CD14-positive monocyte (primary cell): ENCODE measurements at regions not wholly inside any gene's neighbourhood (a gene's known extent, or its start where the extent isn't known, plus 50 kb on each side); places are given as distances from the start of the nearest gene placed in this dataset.

ENCODE experiments used
- DNase-seq, 3 donors: peaks; one replicate each; pipeline ENCODE4 v3.0.0-alpha.2; 2011 to 2022
- H2AFZ ChIP-seq: 2 replicates; pipeline ENCODE4 v1.6.0; 2012; ENCODE audit warnings: mild to moderate bottlenecking, low read depth, low read length, inconsistent platforms; ENCODE audit not compliant: insufficient read depth, poor library complexity, severe bottlenecking
- H3K27ac ChIP-seq, 2 donors: 1 replicate in 1 of 2; 2 replicates in 1 of 2; pipeline ENCODE4 v1.5.1; 2012 to 2013; ENCODE audit warnings: low read length in 2 of 2, control low read depth in 1 of 2, inconsistent platforms in 1 of 2, low read depth in 1 of 2, mild to moderate bottlenecking in 1 of 2
- H3K27me3 ChIP-seq, 2 donors: one replicate each; pipeline versions ENCODE4 v1.6.0 to v1.6.1; 2011 to 2013; ENCODE audit warnings: low read length in 2 of 2; ENCODE audit not compliant: control insufficient read depth in 2 of 2, insufficient read depth in 2 of 2
- H3K36me3 ChIP-seq, 2 donors: replicated peaks in 1 of 2; 1 replicate in 1 of 2; 2 replicates in 1 of 2; pipeline versions ENCODE4 v1.5.1 to v1.6.1; 2012 to 2013; ENCODE audit warnings: low read length in 2 of 2, control low read depth in 1 of 2, inconsistent platforms in 1 of 2, mild to moderate bottlenecking in 1 of 2; ENCODE audit not compliant: insufficient read depth in 2 of 2, control insufficient read depth in 1 of 2
- H3K4me1 ChIP-seq, 2 donors: 1 replicate in 1 of 2; 2 replicates in 1 of 2; pipeline versions ENCODE4 v1.5.1 to v1.6.1; 2012 to 2013; ENCODE audit warnings: low read length in 2 of 2, control low read depth in 1 of 2, inconsistent platforms in 1 of 2, mild to moderate bottlenecking in 1 of 2, moderate library complexity in 1 of 2; ENCODE audit not compliant: insufficient read depth in 2 of 2, control insufficient read depth in 1 of 2
- H3K4me2 ChIP-seq: replicated peaks from 2 replicates; pipeline ENCODE3; 2012; ENCODE audit warnings: low read length, moderate library complexity, mild to moderate bottlenecking; ENCODE audit not compliant: poor library complexity, severe bottlenecking; ENCODE audit errors: extremely low read depth
- H3K4me3 ChIP-seq, 3 experiments: fragments of 200-600 bp in 1 of 3; sonication (generic) in 1 of 3; replicated peaks in 1 of 3; 1 replicate in 2 of 3; 2 replicates in 1 of 3; pipeline ENCODE4 v1.5.1; 2011 to 2013; ENCODE audit warnings: low read length in 3 of 3, mild to moderate bottlenecking in 3 of 3, control low read depth in 2 of 3, low read depth in 2 of 3, inconsistent platforms in 1 of 3, moderate library complexity in 1 of 3
- H3K79me2 ChIP-seq: 2 replicates; pipeline ENCODE4 v1.6.0; 2012; ENCODE audit warnings: mild to moderate bottlenecking, control low read depth, inconsistent platforms, low read length, moderate library complexity; ENCODE audit not compliant: insufficient read depth
- H3K9ac ChIP-seq: 2 replicates; pipeline ENCODE4 v1.6.0; 2017; ENCODE audit warnings: low read length, mild to moderate bottlenecking; ENCODE audit not compliant: insufficient read depth, poor library complexity, severe bottlenecking
- H3K9me3 ChIP-seq, 2 donors: replicated peaks in 1 of 2; 1 replicate in 1 of 2; 2 replicates in 1 of 2; pipeline versions ENCODE4 v1.5.1 to v1.6.1; 2012 to 2013; ENCODE audit warnings: low read length in 2 of 2, control low read depth in 1 of 2; ENCODE audit not compliant: control insufficient read depth in 1 of 2, insufficient read depth in 1 of 2
- H4K20me1 ChIP-seq: 2 replicates; pipeline ENCODE4 v1.6.0; 2012; ENCODE audit warnings: mild to moderate bottlenecking, low read length, control low read depth, moderate library complexity; ENCODE audit not compliant: insufficient read depth
- H3K27ac Mint-ChIP-seq, 7 donors: one replicate each; pipeline ENCODE4 v1.8.0; 2020; ENCODE audit warnings: mild to moderate bottlenecking in 7 of 7, mixed read lengths in 7 of 7, moderate library complexity in 6 of 7, inconsistent platforms in 2 of 7
- H3K27me3 Mint-ChIP-seq, 3 donors: one replicate each; pipeline ENCODE4 v1.8.0; 2021 to 2022; ENCODE audit warnings: low read depth in 3 of 3, mild to moderate bottlenecking in 3 of 3, mixed read lengths in 3 of 3, moderate library complexity in 3 of 3, inconsistent platforms in 1 of 3
- H3K36me3 Mint-ChIP-seq, 2 donors: one replicate each; pipeline ENCODE4 v1.8.0; 2020; ENCODE audit warnings: mixed read lengths in 2 of 2, inconsistent platforms in 1 of 2, mild to moderate bottlenecking in 1 of 2
- H3K4me1 Mint-ChIP-seq: one replicate; pipeline ENCODE4 v1.8.0; 2020; ENCODE audit warnings: mild to moderate bottlenecking, mixed read lengths
- H3K4me3 Mint-ChIP-seq, 2 donors: one replicate each; pipeline ENCODE4 v1.8.0; 2020; ENCODE audit warnings: mild to moderate bottlenecking in 2 of 2, mixed read lengths in 2 of 2, moderate library complexity in 1 of 2
- H3K9me3 Mint-ChIP-seq, 7 donors: one replicate each; pipeline ENCODE4 v1.8.0; 2020 to 2022; ENCODE audit warnings: mixed read lengths in 7 of 7, mild to moderate bottlenecking in 6 of 7, moderate library complexity in 6 of 7, inconsistent platforms in 2 of 7
- WGBS: methylation state at CpG from one replicate; pipeline ENCODE4 v1.1.5; 2013; ENCODE audit warnings: missing lambda C conversion rate; ENCODE audit not compliant: insufficient coverage; 5-methylcytosine and 5-hydroxymethylcytosine counted together
- intact Hi-C, 2 donors: fragments of 100-400 bp; cut with micrococcal nuclease; formaldehyde crosslinking; loops; one replicate each; pipeline versions ENCODE4 v1.15.0 to v1.15.1; 2023
- TF ChIP-seq, protein P1 (sequence below): fragments of 200-600 bp; IDR thresholded peaks from one replicate; pipeline ENCODE4 v1.8.0; 2022; ENCODE audit warnings: antibody characterized with exemption, mild to moderate bottlenecking

DNA sequence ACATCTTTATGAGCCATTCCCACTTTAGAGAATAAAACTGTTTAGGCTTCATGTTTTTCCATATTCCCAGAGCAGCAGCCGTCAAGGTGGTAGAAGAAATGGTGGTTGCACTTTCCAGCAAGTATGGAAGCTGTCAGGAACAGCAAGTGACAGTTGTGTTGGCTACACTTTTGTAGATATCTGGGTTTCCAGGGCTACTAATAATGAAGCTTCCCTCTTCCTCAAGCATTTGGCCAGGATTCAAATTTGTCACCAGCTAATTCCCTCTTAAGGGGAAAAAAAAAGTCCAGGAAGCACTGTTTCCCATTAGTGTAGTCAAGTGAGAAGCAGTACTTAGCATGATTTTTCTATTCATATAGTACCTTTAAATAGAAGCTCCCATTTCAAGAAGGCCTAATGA lies 252.8 kb downstream of the IGSF11 start:
- Histone ChIP-seq H3K79me2 (no peaks in the 10 kb centered on the region), H3K27me3 (no peaks in the 10 kb centered on the region), H3K4me3 (no peak overlapping the region), H3K4me2 (no peak overlapping the region), H3K4me1 (no peaks in the 10 kb centered on the region), H4K20me1 (no peaks in the 10 kb centered on the region), H3K9ac (no peak overlapping the region), H2AFZ (no peak overlapping the region), H3K36me3 (no peaks in the 10 kb centered on the region), H3K9me3 (no peaks in the 10 kb centered on the region), H3K27ac (no peak overlapping the region)
- Mint-ChIP-seq H3K4me1 (no peaks in the 10 kb centered on the region), H3K4me3 (no peak overlapping the region), H3K27ac (no peak overlapping the region), H3K9me3 (peaks cover 0 to 2% (median 1%) of the 10 kb centered on the region in 7 donors), H3K36me3 (no peaks in the 10 kb centered on the region), H3K27me3 (peaks cover 0 to 4% (median 2%) of the 10 kb centered on the region in 3 donors)
- DNase-seq, result no peak
- TF ChIP-seq, protein P1, sequence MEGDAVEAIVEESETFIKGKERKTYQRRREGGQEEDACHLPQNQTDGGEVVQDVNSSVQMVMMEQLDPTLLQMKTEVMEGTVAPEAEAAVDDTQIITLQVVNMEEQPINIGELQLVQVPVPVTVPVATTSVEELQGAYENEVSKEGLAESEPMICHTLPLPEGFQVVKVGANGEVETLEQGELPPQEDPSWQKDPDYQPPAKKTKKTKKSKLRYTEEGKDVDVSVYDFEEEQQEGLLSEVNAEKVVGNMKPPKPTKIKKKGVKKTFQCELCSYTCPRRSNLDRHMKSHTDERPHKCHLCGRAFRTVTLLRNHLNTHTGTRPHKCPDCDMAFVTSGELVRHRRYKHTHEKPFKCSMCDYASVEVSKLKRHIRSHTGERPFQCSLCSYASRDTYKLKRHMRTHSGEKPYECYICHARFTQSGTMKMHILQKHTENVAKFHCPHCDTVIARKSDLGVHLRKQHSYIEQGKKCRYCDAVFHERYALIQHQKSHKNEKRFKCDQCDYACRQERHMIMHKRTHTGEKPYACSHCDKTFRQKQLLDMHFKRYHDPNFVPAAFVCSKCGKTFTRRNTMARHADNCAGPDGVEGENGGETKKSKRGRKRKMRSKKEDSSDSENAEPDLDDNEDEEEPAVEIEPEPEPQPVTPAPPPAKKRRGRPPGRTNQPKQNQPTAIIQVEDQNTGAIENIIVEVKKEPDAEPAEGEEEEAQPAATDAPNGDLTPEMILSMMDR, result no peak
- no CpG with 5 or more reads among the region's 1 CpG for WGBS
- intact Hi-C loops, result no loop called here

DNA sequence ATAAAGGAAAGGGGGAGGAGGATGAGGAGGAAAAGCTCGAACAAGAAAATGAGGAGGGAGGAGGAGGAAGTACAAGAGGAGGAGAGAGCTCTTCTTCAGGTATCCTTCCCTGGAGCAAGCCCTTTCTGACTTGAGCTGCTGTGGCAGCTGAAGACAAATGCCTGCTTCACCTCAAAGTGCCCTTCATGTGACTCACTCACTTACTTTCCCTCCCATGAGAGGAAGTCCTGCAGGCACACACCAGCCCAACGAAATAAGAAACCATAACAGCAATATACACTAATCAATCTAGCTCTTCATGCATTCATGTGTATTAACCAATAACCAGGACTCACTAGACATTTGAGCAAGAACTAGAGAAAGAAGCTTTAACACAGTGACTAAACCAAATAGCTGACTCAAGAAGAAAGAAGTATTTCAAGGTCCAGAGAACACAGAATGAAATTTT lies 251.9 kb downstream of the IGSF11 start:
- Histone ChIP-seq H3K9me3 (no peaks in the 10 kb centered on the region), H3K79me2 (no peaks in the 10 kb centered on the region), H3K4me3 (no peak overlapping the region), H3K4me2 (no peak overlapping the region), H3K27me3 (no peaks in the 10 kb centered on the region), H3K36me3 (no peaks in the 10 kb centered on the region), H3K27ac (no peak overlapping the region), H4K20me1 (no peaks in the 10 kb centered on the region), H3K9ac (no peak overlapping the region), H3K4me1 (no peaks in the 10 kb centered on the region), H2AFZ (no peak overlapping the region)
- TF ChIP-seq, protein P1, result no peak
- no peaks in the 10 kb centered on the region for H3K36me3 Mint-ChIP-seq
- no peak overlapping the region for H3K4me3 Mint-ChIP-seq
- intact Hi-C loops, result no loop called here
- no peak for DNase-seq
- H3K9me3 Mint-ChIP-seq, result peaks cover 0 to 2% (median 0%) of the 10 kb centered on the region in 7 donors
- no peaks in the 10 kb centered on the region for H3K4me1 Mint-ChIP-seq
- peaks cover 0 to 4% (median 2%) of the 10 kb centered on the region in 3 donors for H3K27me3 Mint-ChIP-seq
- no peak overlapping the region for H3K27ac Mint-ChIP-seq
- WGBS, result no CpG with 5 or more reads among the region's 2 CpGs
